Keratinocyte (primary cell): ENCODE measurements at regions not wholly inside any gene's neighbourhood (a gene's known extent, or its start where the extent isn't known, plus 50 kb on each side); places are given as distances from the start of the nearest gene placed in this dataset.

Source experiments
- DNase-seq: peaks from one replicate; pipeline ENCODE4 v3.0.0-alpha.2; 2011; ENCODE audit warnings: low read depth, missing footprints, low spot score
- FAIRE-seq: peaks from 2 replicates; lab custom pipeline; 2011; peaks lifted over from hg19 to GRCh38; lab: Jason Lieb, UNC
- H2AFZ ChIP-seq: 2 replicates; pipeline ENCODE4 v1.6.0; 2012; ENCODE audit warnings: low read length, control low read depth, inconsistent platforms; ENCODE audit not compliant: control insufficient read depth
- H3K27ac ChIP-seq: 2 replicates; pipeline ENCODE4 v1.5.1; 2011; ENCODE audit warnings: low read length; ENCODE audit not compliant: control insufficient read depth, insufficient read depth
- H3K27me3 ChIP-seq: 3 replicates; pipeline ENCODE4 v1.6.0; 2011; ENCODE audit warnings: low read length; ENCODE audit not compliant: control insufficient read depth, insufficient read depth; ENCODE audit errors: extremely low read depth
- H3K36me3 ChIP-seq, 2 experiments: 2 replicates in 1 of 2; 3 replicates in 1 of 2; pipeline ENCODE4 v1.5.1; 2011; ENCODE audit warnings: low read length in 2 of 2, mild to moderate bottlenecking in 1 of 2; ENCODE audit not compliant: control insufficient read depth in 2 of 2, insufficient read depth in 2 of 2; ENCODE audit errors: extremely low read depth in 1 of 2
- H3K4me1 ChIP-seq: 3 replicates; pipeline ENCODE4 v1.5.1; 2011; ENCODE audit warnings: low read length; ENCODE audit not compliant: control insufficient read depth, insufficient read depth; ENCODE audit errors: extremely low read depth
- H3K4me2 ChIP-seq: 3 replicates; pipeline ENCODE4 v1.6.0; 2011; ENCODE audit warnings: low read depth, low read length; ENCODE audit not compliant: control insufficient read depth, insufficient read depth; ENCODE audit errors: extremely low read depth
- H3K4me3 ChIP-seq, 3 experiments: fragments of 200-600 bp in 1 of 3; sonication (generic) in 1 of 3; 2 replicates in 2 of 3; 3 replicates in 1 of 3; pipeline ENCODE4 v1.5.1; 2011 to 2016; ENCODE audit warnings: low read length in 3 of 3, mild to moderate bottlenecking in 3 of 3, control low read depth in 2 of 3, inconsistent platforms in 1 of 3, low read depth in 1 of 3, mixed read lengths in 1 of 3, mixed run types in 1 of 3, moderate library complexity in 1 of 3; ENCODE audit not compliant: control insufficient read depth in 2 of 3, insufficient read depth in 2 of 3; ENCODE audit errors: extremely low read depth in 1 of 3
- H3K79me2 ChIP-seq: 2 replicates; pipeline ENCODE4 v1.6.0; 2012; ENCODE audit warnings: low read length; ENCODE audit not compliant: control insufficient read depth, insufficient read depth
- H3K9ac ChIP-seq: 3 replicates; pipeline ENCODE4 v1.6.0; 2011; ENCODE audit warnings: low read length; ENCODE audit not compliant: control insufficient read depth, insufficient read depth; ENCODE audit errors: extremely low read depth
- H3K9me1 ChIP-seq: 3 replicates; pipeline ENCODE4 v1.6.0; 2011; ENCODE audit warnings: low read length; ENCODE audit not compliant: control insufficient read depth, insufficient read depth; ENCODE audit errors: extremely low read depth
- H3K9me3 ChIP-seq: 2 replicates; pipeline ENCODE4 v1.5.1; 2012; ENCODE audit warnings: low read depth, low read length; ENCODE audit not compliant: control insufficient read depth
- H4K20me1 ChIP-seq: 3 replicates; pipeline ENCODE4 v1.6.0; 2011; ENCODE audit warnings: low read length; ENCODE audit not compliant: control insufficient read depth, insufficient read depth; ENCODE audit errors: extremely low read depth
- EZH2 ChIP-seq: IDR thresholded peaks from one replicate; pipeline ENCODE4 v1.6.1; 2012; ENCODE audit warnings: inconsistent platforms, mild to moderate bottlenecking, low read length, moderate library complexity
- dilution Hi-C: fragments of 300-500 bp; cut with MboI; formaldehyde crosslinking; loops from one replicate; pipeline ENCODE4 v1.7.0; 2020; ENCODE audit warnings: low sequenced_read_pairs; ENCODE audit not compliant: extremely low pct_ligation_motif_present
- TF ChIP-seq, protein P1 (sequence below), 3 experiments: IDR thresholded peaks in 1 of 3; conservative IDR thresholded peaks in 1 of 3; optimal IDR thresholded peaks in 1 of 3; 2 replicates in 2 of 3; 3 replicates in 1 of 3; pipeline versions ENCODE3 to v1.5.1; 2011; ENCODE audit warnings: low read length in 3 of 3, mild to moderate bottlenecking in 3 of 3, moderate library complexity in 2 of 3, control low read depth in 1 of 3, inconsistent platforms in 1 of 3; ENCODE audit not compliant: insufficient read depth in 2 of 3; ENCODE audit errors: extremely low read depth in 1 of 3

- H3K4me3 ChIP-seq = no peak overlapping the region
- dilution Hi-C loops = no loop called here
- TF ChIP-seq, protein P1, sequence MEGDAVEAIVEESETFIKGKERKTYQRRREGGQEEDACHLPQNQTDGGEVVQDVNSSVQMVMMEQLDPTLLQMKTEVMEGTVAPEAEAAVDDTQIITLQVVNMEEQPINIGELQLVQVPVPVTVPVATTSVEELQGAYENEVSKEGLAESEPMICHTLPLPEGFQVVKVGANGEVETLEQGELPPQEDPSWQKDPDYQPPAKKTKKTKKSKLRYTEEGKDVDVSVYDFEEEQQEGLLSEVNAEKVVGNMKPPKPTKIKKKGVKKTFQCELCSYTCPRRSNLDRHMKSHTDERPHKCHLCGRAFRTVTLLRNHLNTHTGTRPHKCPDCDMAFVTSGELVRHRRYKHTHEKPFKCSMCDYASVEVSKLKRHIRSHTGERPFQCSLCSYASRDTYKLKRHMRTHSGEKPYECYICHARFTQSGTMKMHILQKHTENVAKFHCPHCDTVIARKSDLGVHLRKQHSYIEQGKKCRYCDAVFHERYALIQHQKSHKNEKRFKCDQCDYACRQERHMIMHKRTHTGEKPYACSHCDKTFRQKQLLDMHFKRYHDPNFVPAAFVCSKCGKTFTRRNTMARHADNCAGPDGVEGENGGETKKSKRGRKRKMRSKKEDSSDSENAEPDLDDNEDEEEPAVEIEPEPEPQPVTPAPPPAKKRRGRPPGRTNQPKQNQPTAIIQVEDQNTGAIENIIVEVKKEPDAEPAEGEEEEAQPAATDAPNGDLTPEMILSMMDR (optimal IDR thresholded peaks at IDR 0.05 in 1 of 3, IDR thresholded peaks at IDR 0.05 in 1 of 3, conservative IDR thresholded peaks at IDR 0.05 in 1 of 3; ENCODE audit: extremely low read depth in 1 of 3, insufficient read depth in 2 of 3, low read length in 3 of 3) = no peak
- TF ChIP-seq EZH2 = no peak
- no peak overlapping the region for H3K27ac ChIP-seq
- no peaks in the 10 kb centered on the region for H3K9me3 ChIP-seq
- H4K20me1 ChIP-seq = no peaks in the 10 kb centered on the region
- no peaks in the 10 kb centered on the region for H3K27me3 ChIP-seq
- H3K36me3 ChIP-seq = no peaks in the 10 kb centered on the region
- no peak overlapping the region for H3K4me2 ChIP-seq
- peaks cover 14% of the 10 kb centered on the region for H3K4me1 ChIP-seq
- no peak overlapping the region for H3K9ac ChIP-seq
- no peaks in the 10 kb centered on the region for H3K79me2 ChIP-seq
- FAIRE-seq = no peak
- no peak overlapping the region for H2AFZ ChIP-seq
- DNase-seq = no peak
- no peaks in the 10 kb centered on the region for H3K9me1 ChIP-seq
Observed at GRCh38 chr2:147521936-147522335, 322.9 kb upstream of the ACVR2A start.

- no peak overlapping the region for H2AFZ ChIP-seq
- no peak overlapping the region for H3K4me2 ChIP-seq
- dilution Hi-C loops = no loop called here
- no peak for FAIRE-seq
- H3K27ac ChIP-seq = no peak overlapping the region
- no peaks in the 10 kb centered on the region for H3K27me3 ChIP-seq
- H3K79me2 ChIP-seq = no peaks in the 10 kb centered on the region
- no peak for DNase-seq
- peaks cover 9% of the 10 kb centered on the region for H3K4me1 ChIP-seq
- H3K4me3 ChIP-seq = no peak overlapping the region
- H3K9ac ChIP-seq = no peak overlapping the region
- H3K36me3 ChIP-seq = no peaks in the 10 kb centered on the region
- no peaks in the 10 kb centered on the region for H4K20me1 ChIP-seq
- TF ChIP-seq, protein P1 (optimal IDR thresholded peaks at IDR 0.05 in 1 of 3, IDR thresholded peaks at IDR 0.05 in 1 of 3, conservative IDR thresholded peaks at IDR 0.05 in 1 of 3; ENCODE audit: extremely low read depth in 1 of 3, insufficient read depth in 2 of 3, low read length in 3 of 3) = no peak
- TF ChIP-seq EZH2 = no peak
- no peaks in the 10 kb centered on the region for H3K9me1 ChIP-seq
- no peaks in the 10 kb centered on the region for H3K9me3 ChIP-seq
Observed at GRCh38 chr2:147520817-147521216, 324.0 kb upstream of the ACVR2A start.
